ENCODE measurements at regions not wholly inside any gene's neighbourhood (a gene's known extent, or its start where the extent isn't known, plus 50 kb on each side); places are given as distances from the start of the nearest gene placed in this dataset.

DNA sequence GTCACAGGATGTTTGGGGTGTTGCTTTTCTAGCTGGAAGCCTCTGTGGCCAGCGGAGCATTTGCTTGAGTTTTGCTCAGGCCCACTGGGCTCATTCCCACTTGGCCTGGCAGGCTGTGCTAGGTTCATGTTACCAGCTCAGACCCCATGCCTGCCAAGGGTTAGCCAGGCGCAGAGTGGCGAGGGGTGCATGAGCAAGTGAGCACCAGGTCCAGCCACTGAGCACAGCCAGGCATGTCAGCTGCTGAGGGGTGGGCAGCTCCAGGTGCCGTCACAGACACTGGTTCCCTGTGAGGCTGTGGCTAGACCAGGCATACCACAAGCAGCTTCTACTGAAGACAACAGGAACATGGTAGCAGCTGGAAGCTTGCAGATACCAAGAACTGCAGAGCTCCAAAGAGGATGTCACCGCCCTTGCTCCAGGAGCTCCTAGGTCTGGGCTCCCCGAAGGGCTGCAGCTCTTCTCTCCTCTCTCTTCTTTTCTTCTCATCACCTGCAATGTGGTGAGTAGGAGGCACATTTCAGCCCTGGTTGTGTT lies 52.0 kb upstream of the CYYR1 start:
- Histone ChIP-seq H2BK15ac (replicated peaks; ENCODE audit: low read depth) (no peak overlapping the region), H4K8ac (ENCODE audit: low read depth, low read length) (no peak overlapping the region), H3K4me3 (ENCODE audit: low read length) (no peak overlapping the region), H2BK120ac (ENCODE audit: low read depth, low read length) (no peak overlapping the region), H3K4me2 (ENCODE audit: low read length) (no peak overlapping the region), H3K79me1 (ENCODE audit: low read length) (no peaks in the 10 kb centered on the region), H3K27ac (ENCODE audit: low read depth, low read length) (no peak overlapping the region), H3K9ac (ENCODE audit: low read length) (no peak overlapping the region), H2BK5ac (ENCODE audit: low read length) (no peak overlapping the region), H2AK5ac (ENCODE audit: low read length) (no peak overlapping the region), H3K4me1 (ENCODE audit: control insufficient read depth, low read depth, low read length) (no peaks in the 10 kb centered on the region), H3K27me3 (ENCODE audit: insufficient read depth, low read length, poor library complexity) (no peaks in the 10 kb centered on the region), H3K4ac (ENCODE audit: low read depth, low read length) (no peak overlapping the region), H3K36me3 (ENCODE audit: control insufficient read depth, insufficient read depth, low read length) (no peaks in the 10 kb centered on the region), H4K5ac (ENCODE audit: low read length) (no peak overlapping the region), H3K23ac (ENCODE audit: low read length) (no peak overlapping the region), H3K56ac (ENCODE audit: low read length) (no peak overlapping the region), H3K18ac (ENCODE audit: low read length) (no peak overlapping the region), H3K79me2 (ENCODE audit: control insufficient read depth, insufficient read depth, low read length) (no peaks in the 10 kb centered on the region)
- DNase-seq: no peak
- no CpG with 5 or more reads among the region's 6 CpGs for WGBS (ENCODE audit: extremely low coverage, insufficient coverage, low lambda C conversion rate)

Measured in mesendoderm (in vitro differentiated cells).